Pons (tissue), 1 donor: ENCODE measurements at regions not wholly inside any gene's neighbourhood (a gene's known extent, or its start where the extent isn't known, plus 50 kb on each side); places are given as distances from the start of the nearest gene placed in this dataset.

ENCODE experiments used
- DNase-seq: peaks from one replicate; pipeline ENCODE4 v3.0.0-alpha.2; 2016; ENCODE audit warnings: low spot score

DNA sequence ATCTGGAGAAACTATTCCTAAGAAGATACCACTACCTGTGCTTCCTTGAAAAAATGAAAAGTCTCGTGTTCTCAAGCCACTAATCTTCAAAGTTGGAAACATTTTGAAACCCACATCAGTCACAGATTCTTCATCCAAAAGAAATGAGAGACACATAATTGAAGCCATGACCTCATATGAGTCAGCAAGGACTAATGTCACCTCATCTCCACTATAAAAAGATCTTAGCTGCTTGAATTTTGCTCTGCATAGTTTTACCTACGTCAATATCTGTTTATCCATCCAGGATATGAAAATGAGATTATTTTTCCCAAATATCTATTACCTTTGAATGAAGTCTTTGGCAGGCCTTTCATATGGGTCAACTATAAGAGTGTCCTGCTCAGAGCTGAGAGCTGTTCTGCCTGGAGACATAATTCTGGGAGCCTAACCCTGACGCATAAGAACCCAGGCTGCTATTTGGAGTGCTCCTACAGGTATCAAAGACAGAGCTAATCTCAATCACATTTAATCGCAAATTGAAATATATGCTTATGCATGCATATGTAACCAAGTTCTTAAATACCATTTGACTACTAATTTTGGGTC lies 312.5 kb upstream of the PKN2 start:
- DNase-seq: no peak

DNA sequence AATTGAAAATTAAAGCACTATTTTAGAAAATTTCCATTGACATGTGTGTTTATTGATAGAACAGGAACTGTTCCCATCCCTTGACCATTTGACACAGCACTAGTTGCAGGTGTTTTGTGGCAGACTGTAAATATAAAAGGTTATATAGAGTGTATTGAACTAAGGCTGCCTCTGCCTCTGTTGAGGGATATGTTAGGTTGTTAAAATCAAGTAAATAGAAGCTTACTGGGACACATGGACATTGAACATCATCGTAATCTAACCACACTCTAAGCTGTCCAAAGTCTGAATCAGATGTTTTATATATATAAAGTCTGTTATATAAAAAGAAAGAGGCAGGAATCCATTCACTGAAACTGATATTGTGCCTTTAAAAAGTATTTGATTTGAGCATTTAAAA lies 308.1 kb upstream of the PKN2 start:
- no peak for DNase-seq

DNA sequence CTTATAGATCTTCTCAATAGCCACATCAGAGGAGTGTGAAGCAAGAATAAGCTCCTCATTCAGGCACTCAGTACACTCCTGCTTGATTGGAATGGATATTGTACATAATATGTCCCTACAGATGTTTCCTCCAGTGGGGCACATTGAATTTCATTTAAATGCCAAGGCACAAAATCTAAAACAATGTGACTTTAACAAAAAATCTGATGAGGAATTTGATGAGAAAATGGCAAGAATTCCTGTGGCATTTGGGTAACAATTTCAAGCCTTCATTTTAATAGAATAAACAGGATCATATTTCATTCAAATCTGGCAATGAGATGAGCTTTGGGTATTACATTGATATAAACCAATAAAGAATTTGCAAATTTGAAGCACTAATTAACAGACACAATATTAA lies 307.7 kb upstream of the PKN2 start:
- DNase-seq: no peak

DNA sequence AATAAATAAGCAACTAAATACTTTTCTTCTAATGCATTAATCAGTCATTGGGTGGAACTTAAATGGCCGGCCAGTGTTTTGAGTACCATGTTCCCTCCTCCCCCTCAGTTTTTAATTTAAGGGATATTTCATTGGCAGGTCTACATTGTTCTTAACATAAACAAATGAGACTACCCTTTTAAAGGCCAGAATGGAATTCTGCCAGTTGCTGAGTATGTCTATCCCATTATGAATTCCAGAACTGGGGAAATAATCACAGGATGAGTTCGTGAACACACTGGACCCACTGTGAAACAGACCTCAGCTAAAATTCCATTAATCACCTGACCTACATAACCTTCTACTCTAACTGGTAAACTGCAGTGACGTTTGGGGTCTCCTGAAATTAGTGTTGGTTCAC lies 305.5 kb upstream of the PKN2 start:
- no peak for DNase-seq

DNA sequence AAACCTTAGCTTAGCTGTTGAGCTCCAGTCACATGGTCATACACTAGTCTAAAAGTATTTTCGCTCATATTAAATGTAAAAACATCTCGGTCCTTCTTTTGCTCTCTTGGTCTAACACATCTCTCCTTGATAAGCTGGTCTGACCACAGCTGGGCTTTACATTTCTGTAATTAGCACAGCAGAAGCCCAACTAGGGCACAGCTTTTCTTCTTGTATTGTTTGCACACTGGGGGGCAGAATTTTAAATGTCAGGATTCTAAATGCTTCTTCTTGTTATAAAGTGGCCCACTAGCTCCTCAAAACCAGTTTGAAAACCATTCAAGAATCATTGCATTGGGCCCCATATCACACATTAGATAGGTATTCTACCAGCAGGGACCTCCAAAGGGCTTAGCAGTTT lies 289.1 kb upstream of the PKN2 start:
- peak; percentile 9 for DNase-seq

DNA sequence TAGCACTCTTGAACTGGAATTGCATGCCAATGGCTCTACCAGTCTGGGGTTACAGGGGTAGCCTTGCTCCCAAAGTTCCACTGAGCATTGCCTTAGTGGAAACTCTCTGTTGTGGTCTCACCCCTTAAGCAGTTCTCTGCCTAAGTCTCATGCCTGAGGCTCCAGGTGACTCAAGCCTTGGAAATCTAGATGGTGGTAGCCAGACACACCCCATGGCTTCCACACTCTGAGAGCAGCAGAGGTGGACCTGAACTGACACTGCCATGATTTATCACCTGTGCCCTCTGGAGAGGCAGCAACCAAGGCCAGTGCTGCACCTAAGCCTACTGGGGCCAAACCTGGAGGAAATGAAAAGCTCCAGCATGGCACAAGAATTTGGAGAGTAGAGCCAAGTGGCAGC lies 285.7 kb upstream of the PKN2 start:
- no peak for DNase-seq

DNA sequence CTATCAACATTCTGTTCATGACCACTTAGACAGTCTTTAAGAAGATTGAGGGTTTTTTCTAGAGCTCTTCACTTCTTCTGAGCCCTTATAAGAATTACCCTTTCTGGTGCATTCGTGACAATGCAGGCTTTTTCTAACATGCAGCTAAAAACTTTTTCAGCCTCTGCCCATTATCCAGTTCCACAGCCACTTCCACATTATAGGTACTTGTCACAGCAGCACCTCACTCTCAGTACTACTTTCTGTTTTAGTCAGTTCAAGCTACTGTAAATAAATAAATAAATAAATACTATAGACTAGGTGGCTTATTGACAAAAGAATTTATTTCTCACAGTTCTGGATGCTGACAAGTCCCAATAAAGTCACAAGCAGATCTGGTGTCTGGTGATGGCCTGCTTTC lies 284.4 kb upstream of the PKN2 start:
- DNase-seq: no peak

DNA sequence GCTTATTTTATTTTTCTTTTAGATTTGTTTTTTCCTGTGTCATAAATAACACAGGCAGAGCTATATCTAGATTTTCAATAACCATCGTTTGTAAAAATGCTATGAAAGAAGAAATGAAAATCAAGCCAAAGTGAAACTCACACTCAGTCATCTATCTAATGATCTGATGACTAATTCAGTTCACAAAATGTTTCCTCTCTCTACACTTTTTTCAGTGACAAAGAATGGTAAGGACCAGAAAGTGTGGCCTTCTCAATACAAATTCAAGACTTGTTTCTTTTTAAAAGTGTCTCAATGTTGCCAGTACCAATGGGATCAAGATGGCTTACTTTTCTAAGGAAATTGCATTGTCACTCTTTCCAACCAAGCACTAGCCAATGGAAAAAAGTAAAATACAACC lies 282.8 kb upstream of the PKN2 start:
- DNase-seq: no peak

DNA sequence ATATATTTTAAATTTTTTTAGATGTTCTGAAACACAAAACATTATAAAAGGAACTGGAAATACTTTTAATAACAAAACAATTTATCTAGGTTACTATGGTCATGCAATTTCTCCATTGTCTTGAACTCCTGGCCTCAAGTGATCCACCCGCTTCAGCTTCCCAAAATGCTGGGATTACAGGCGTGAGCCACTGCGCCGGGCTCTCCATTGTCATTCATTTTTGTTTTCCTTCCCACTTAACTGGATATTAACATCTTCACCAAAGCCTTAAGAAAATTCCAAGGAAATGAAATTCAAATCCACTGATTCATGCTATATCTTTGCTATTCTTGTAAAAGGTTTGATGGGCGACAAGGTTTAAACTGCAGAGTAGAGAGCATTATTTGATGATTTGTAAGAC lies 279.5 kb upstream of the PKN2 start:
- no peak for DNase-seq

DNA sequence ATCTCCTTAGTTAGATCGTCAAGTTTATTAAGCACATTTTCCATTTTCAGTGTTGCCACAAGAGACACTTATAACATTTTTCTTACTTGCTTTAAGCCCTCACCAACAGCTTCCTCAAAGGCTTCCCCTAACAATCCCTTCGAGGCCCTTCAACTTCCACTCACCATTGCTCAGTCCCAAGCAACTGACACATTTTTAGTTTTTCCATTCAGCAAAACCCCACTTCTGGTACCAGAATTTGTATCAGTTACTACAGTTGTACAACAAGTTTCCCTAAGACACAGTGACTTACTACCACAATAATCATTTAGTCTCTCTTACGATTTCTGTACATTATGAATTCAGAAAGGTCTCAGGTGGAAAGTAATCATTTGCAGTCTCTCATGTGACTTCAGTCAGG lies 276.8 kb upstream of the PKN2 start:
- no peak for DNase-seq

DNA sequence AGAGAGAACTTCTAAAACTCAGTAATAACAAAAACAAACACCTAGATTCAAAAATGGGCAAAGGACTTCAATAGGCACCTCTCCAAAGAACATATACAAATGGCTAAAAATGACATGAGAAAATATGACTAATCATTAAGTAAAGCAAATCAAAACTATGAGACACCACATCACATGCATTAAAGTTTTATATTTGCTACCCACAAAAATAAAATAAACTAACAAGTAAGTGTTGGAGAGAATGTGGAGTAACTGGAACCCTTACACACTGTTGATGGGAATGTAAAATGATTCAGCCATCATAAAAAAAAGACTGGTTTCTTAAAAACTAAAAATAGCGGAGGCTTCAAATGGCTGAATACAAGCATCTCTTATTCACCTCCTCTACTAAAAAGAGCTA lies 262.1 kb upstream of the PKN2 start:
- DNase-seq: no peak

DNA sequence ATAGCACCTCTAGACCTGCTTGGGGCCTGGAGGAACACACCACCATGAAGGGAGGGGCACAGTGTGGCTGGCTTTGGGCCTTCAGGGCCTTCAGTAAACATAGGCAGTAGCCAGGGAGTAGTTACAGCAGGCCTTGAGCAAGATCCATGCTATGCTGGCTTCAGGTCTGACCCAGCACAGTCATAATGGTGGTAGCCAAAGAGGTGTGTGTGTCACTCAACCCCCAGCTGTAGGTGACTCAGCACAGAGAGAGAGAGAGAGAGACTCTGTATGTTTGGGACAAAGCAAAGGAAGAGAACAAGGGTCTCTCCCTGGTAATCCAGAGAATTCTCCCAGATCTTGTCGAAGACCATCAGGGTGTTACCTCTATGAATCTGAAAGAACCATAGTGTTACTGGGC lies 250.5 kb upstream of the PKN2 start:
- DNase-seq: no peak

DNA sequence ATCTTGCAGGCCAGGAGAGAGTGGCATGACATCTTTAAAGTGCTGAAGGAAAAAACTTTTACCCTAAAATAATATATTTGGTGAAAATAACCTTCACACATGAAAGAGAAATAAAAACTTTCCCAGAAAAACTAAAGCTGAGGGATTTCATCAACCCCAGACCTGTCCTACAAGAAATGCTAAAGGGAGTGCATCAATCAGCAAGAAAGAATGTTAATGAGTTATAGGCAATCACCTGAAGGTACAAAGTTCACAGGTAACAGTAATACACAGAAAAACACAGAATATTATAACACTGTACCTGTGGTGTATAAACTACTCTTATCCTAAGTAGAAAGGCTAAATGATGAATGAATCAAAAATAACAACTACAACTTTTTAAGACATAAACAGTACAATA lies 249.2 kb upstream of the PKN2 start:
- no peak for DNase-seq

DNA sequence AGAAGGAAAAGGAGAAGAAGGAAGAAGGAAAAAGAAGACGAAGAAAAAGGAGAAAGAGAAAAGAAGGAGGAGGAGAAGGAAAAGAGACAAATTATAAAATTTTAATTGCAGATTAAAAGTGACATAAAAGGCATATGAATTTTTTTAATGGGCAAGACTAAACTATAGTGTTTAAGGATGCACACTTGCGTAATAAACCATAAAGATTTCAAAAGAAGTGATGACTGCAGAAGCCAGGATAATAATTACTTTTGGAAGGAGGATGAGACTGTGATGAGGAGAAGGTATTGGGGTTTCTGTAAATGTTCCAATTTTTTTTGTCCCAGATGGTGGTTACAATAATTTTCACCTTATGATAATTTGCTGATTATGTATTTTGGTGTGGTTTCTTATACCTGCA lies 243.1 kb upstream of the PKN2 start:
- DNase-seq: no peak

DNA sequence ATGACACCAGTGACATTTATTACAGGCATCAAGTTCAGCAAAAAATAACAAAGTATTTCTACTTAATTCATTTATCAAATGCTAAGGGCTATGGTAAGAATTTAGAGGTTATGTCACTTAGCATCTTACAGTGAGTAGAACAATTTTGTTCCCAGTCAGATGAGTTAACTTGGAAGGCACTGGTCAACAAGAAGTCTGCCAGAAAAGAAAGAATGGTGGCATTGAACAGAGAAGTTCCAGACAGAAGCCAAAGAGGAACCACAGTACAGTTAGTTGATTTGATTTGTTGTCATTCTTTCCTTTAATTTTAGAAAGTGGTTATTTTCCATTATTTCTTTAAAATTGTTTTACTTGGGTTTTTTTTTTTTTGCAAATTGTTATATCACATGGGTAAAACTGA lies 232.2 kb upstream of the PKN2 start:
- DNase-seq: peak; percentile 94

DNA sequence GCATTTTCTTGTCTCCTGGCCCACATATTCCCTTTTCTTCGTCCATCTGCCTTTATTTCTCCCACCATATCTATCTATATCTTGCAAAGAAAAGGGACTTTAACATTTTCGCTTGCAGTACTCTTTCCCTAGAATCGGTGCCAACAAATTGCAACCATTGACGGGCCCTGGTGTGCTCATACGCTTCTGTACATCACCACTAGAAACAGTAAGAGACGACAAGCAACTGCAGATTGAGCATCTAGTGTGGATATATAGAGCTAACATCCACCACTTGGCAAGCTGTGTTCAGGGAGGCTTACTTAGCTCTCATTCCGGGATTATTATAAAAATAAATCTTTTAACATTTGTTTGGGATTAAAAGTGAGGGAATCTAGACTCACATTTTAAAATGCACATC lies 230.8 kb upstream of the PKN2 start:
- no peak for DNase-seq

DNA sequence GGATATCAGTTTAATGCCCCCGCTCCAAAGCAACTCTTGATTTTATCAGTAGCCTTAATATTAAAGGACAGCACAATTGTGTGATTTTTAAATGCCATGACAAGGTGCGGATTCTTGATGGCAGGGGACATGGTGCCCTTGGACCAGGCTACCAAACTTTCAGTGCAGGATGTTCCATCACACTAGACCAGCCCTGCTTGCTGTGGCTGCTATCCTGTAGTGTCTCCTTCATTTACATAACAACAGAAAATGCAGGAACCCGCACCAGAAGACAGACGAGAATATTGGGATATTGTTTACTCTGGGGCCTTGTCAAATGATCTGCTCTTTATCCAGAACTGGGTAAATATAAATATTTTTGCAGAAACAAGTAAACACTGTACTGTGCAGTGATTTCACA lies 229.3 kb upstream of the PKN2 start:
- DNase-seq: no peak

DNA sequence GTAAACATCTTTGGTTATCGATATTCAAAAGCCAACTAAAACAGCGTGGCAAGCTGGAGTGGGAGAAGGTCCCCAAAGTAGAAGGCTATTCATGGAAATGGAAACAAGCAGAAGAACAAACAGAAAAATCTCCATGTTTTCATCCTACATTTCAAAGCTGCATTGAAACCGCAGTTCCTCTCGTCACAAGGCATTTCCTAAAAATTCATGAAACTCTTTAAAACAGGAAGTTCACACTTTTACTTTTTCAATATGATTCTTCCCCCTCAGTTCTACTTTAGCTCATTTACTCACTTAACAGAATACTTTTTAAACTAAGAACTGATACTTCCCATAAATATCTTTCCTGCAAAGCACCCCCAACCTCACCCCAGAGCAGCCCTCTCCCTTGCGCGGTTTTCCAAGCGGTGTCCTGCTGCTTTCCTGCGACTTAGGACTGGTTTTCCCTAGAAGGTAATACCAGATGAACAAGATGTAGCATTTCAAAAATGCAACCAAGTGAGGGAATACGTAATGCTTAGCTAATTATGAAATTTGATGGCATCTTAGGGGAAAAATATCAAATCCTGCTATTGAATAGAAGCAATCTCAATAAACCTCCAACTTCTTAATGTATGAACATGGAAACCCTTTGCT lies 228.3 kb upstream of the PKN2 start:
- no peak for DNase-seq

DNA sequence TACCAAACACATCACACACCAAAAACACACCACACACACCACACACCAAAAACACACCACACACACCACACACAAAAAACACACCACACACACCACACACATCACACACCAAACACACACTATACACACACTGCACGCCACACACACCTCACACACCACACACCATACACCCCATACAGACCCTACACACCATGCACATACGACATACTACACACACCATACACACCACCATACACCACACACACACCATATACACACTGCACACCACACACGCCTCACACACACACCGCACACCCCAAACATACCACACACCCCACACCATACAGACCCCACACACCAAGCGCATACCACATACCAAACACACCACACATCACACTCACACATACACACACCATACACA lies 226.9 kb upstream of the PKN2 start:
- no peak for DNase-seq

DNA sequence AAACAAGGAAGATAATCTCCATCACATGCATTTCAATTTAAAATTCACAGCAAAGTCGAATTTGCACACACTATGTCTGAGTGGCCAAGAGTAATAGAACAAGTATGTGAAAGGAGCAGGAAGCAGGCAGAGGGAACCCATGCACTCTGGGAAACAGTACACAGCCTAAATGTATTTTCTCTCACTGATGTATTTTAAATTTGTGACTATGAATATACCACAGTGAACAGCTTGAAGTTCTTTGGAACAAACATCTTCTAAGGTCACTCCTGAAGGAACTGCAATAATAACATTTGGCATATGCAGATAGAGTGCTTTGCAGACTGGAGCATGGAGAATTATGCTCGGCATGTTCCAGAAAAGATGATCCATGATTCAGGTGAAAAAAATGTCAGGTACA lies 223.1 kb upstream of the PKN2 start:
- DNase-seq: no peak

DNA sequence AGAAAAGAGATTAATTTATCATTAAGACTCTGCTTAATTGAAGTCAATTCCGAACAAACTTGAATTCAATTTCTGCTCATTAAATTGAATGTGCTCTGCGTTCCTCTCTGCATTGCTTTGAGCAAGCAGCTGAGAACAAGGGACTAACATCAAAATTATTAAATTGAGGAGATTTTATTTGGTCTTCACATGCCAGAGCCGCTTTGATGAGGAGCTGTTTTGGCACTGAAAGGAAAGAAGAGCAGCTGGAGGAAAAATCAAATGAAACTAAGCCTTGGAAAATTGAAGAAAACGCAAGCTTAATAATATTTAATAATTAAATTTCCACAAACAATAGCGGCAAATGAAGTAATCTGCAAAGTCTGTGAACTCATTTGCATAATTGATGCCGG lies 222.0 kb upstream of the PKN2 start:
- peak; percentile 34 for DNase-seq

DNA sequence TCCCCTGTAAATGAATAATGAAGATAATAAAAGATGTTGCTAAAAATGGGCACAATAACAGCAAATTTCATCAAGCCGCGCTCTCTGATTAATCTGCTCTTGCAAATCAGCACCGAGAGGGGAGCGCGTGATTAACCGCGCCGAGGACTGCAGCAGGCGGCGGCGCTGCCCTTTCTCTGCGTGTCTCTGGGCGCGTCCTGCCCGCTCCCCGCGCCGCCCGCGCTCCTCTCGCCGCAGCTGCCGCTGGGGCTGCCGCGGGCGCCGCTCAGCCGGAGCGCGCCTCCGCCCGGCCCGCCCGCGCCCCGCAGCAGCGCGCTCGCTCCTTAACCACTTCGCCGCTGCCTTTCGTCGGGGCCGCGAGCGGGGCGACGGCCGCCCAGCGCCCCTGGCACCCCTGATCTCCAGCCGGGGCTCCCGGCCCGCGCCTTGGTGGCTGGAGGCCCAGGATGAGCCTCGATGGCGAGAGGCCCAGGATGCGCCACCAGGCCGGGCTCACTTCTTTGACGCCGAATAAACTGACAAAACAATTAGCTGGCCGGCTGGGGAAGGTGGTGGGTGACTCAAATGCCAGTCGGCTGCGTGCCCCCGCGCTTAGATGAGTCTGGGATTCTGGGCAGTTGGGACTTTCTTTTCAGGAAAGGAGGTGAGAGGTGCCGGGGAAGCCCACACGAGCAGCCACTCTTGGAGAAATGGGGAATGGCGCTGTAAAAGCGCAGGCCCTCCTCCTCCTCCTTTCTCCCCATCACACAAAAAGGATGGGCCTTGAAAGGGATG lies 221.4 kb upstream of the PKN2 start:
- peak; percentile 66 for DNase-seq

DNA sequence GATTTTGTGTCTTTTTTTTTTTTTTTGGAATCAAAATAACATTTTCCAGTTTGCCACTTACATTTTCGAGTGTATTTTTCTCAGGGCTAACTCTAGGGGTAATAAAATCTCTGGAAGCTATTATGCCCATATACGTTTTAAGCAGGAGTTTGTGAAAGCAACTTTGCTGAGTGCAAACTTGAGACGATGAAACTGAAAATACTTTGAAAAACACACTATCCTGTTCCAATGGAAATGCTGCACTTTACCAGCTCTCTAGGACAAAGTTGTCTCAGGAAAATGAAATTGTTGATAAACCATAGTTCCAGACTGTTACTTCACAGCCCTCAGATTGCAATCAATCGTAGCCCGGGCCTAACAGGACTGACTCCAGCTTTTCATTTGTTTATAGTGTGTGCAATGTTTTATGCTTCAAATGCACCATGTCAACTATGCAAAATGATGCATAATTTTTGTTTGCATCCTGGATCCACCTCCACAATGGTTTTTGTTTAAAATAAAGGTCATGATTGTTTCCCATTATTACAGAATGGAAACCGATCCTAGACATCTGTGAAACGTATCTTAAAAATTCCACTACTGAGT lies 220.6 kb upstream of the PKN2 start:
- DNase-seq: peak; percentile 49
